IMR-90 (cell line): ENCODE measurements at regions not wholly inside any gene's neighbourhood (a gene's known extent, or its start where the extent isn't known, plus 50 kb on each side); places are given as distances from the start of the nearest gene placed in this dataset.

Source experiments
- ATAC-seq: fragments of 200-7000 bp; cut with Tn5 transposase; 2 replicates; pipeline ENCODE4 v1.9.1; 2020; ENCODE audit warnings: low read depth, mild to moderate bottlenecking, moderate library complexity
- BruUV-seq: library from RNA; stranded (reverse); fragments of 400-500 nt; replicated peaks from 2 replicates; lab custom pipeline; 2021; lab: Mats Ljungman, UMichigan
- CTCF ChIA-PET: fragments of 300-600 bp; formaldehyde crosslinking; extraction: SDS; loops from one replicate; lab custom pipeline; 2021; ENCODE audit warnings: antibody characterized with exemption; lab: Yijun Ruan, JAX
- POLR2A ChIA-PET: fragments of 300-600 bp; sonication (Branson Sonifier 250); formaldehyde crosslinking; loops from one replicate; lab custom pipeline; 2022; ENCODE audit warnings: antibody characterized with exemption; ENCODE audit not compliant: unreplicated experiment; lab: Charles Lee
- DNase-seq: peaks from one replicate; pipeline ENCODE4 v3.0.0; 2013
- H2AFZ ChIP-seq: replicated peaks from 2 replicates; pipeline ENCODE3; 2013; ENCODE audit warnings: low read length, mild to moderate bottlenecking; ENCODE audit not compliant: poor library complexity
- H2AK5ac ChIP-seq: 2 replicates; pipeline ENCODE4 v1.6.1; 2013; ENCODE audit warnings: low read depth, low read length, inconsistent platforms
- H2AK9ac ChIP-seq: replicated peaks from 2 replicates; pipeline ENCODE3; 2013; ENCODE audit warnings: mild to moderate bottlenecking, low read depth, low read length, moderate library complexity; ENCODE audit not compliant: poor library complexity
- H2BK120ac ChIP-seq: 2 replicates; pipeline ENCODE4 v1.6.1; 2013; ENCODE audit warnings: low read depth, low read length, inconsistent platforms
- H2BK15ac ChIP-seq: 3 replicates; pipeline ENCODE4 v1.6.1; 2013; ENCODE audit warnings: low read depth, low read length, inconsistent platforms
- H2BK20ac ChIP-seq: 2 replicates; pipeline ENCODE4 v1.6.1; 2013; ENCODE audit warnings: low read depth, mild to moderate bottlenecking, inconsistent platforms, low read length, moderate library complexity
- H2BK5ac ChIP-seq: 2 replicates; pipeline ENCODE4 v1.6.1; 2013; ENCODE audit warnings: mild to moderate bottlenecking, low read depth, low read length, inconsistent platforms; ENCODE audit not compliant: poor library complexity, severe bottlenecking
- H3K14ac ChIP-seq: replicated peaks from 2 replicates; pipeline ENCODE4 v1.6.1; 2013; ENCODE audit warnings: low read depth, low read length, inconsistent platforms
- H3K18ac ChIP-seq: 2 replicates; pipeline ENCODE4 v1.6.1; 2013; ENCODE audit warnings: low read depth, low read length, control low read depth
- H3K23ac ChIP-seq: 2 replicates; pipeline ENCODE4 v1.6.1; 2013; ENCODE audit warnings: low read depth, low read length, inconsistent platforms
- H3K27ac ChIP-seq: 2 replicates; pipeline ENCODE4 v1.5.1; 2013; ENCODE audit warnings: mild to moderate bottlenecking, control low read depth, low read length; ENCODE audit not compliant: insufficient read depth
- H3K27me3 ChIP-seq: 2 replicates; pipeline ENCODE4 v1.6.1; 2013; ENCODE audit warnings: low read length; ENCODE audit not compliant: control insufficient read depth, insufficient read depth
- H3K36me3 ChIP-seq: 2 replicates; pipeline ENCODE4 v1.6.1; 2013; ENCODE audit warnings: low read length, mixed read lengths; ENCODE audit not compliant: control insufficient read depth, insufficient read depth
- H3K4ac ChIP-seq: 2 replicates; pipeline ENCODE4 v1.6.1; 2013; ENCODE audit warnings: low read depth, low read length, inconsistent platforms
- H3K4me1 ChIP-seq: 2 replicates; pipeline ENCODE4 v1.6.1; 2013; ENCODE audit warnings: low read length, mixed read lengths; ENCODE audit not compliant: control insufficient read depth, insufficient read depth
- H3K4me2 ChIP-seq: 2 replicates; pipeline ENCODE4 v1.6.1; 2013; ENCODE audit warnings: low read depth, mild to moderate bottlenecking, control low read depth, low read length, moderate library complexity
- H3K4me3 ChIP-seq: 2 replicates; pipeline ENCODE4 v1.5.1; 2013; ENCODE audit warnings: low read depth, mild to moderate bottlenecking, control low read depth, low read length, moderate library complexity; ENCODE audit not compliant: insufficient read depth
- H3K56ac ChIP-seq: 2 replicates; pipeline ENCODE4 v1.6.1; 2013; ENCODE audit warnings: low read length, inconsistent platforms; ENCODE audit not compliant: insufficient read depth; ENCODE audit errors: extremely low read depth
- H3K79me1 ChIP-seq, 2 experiments: 2 replicates each; pipeline ENCODE4 v1.6.1; 2013; ENCODE audit warnings: low read length in 2 of 2, inconsistent platforms in 1 of 2, low read depth in 1 of 2
- H3K9ac ChIP-seq: 2 replicates; pipeline ENCODE4 v1.6.1; 2013; ENCODE audit warnings: low read depth, low read length, control low read depth
- H3K9me1 ChIP-seq: 2 replicates; pipeline ENCODE4 v1.6.1; 2013; ENCODE audit warnings: low read length, inconsistent platforms; ENCODE audit not compliant: insufficient read depth
- H3K9me3 ChIP-seq: 2 replicates; pipeline ENCODE4 v1.6.1; 2013; ENCODE audit warnings: low read length; ENCODE audit not compliant: control insufficient read depth, insufficient read depth
- H4K20me1 ChIP-seq: 2 replicates; pipeline ENCODE4 v1.6.1; 2013; ENCODE audit warnings: low read length, inconsistent platforms; ENCODE audit not compliant: insufficient read depth
- H4K5ac ChIP-seq: 2 replicates; pipeline ENCODE4 v1.6.1; 2013; ENCODE audit warnings: mild to moderate bottlenecking, low read depth, low read length, control low read depth
- H4K8ac ChIP-seq, 2 experiments: 2 replicates each; pipeline ENCODE4 v1.6.1; 2013; ENCODE audit warnings: low read depth in 2 of 2, low read length in 2 of 2, control low read depth in 1 of 2, inconsistent platforms in 1 of 2
- H4K91ac ChIP-seq: 2 replicates; pipeline ENCODE4 v1.6.1; 2013; ENCODE audit warnings: low read depth, low read length, inconsistent platforms; ENCODE audit not compliant: insufficient read depth
- BHLHE40 ChIP-seq: fragments of 150-350 bp; IDR thresholded peaks from 2 replicates; pipeline ENCODE4 v1.6.1; 2016; ENCODE audit warnings: mild to moderate bottlenecking, low read depth, low read length
- CEBPB ChIP-seq: IDR thresholded peaks from 2 replicates; pipeline ENCODE4 v1.6.1; 2012; ENCODE audit warnings: low read depth, low read length, improper control_type of control experiment
- CHD1 ChIP-seq: IDR thresholded peaks from 2 replicates; pipeline ENCODE4 v1.6.1; 2012; ENCODE audit warnings: low read depth, low read length, improper control_type of control experiment
- ELK1 ChIP-seq: fragments of 150-350 bp; IDR thresholded peaks from 2 replicates; pipeline ENCODE4 v1.6.1; 2016; ENCODE audit warnings: low read depth, mild to moderate bottlenecking, low read length, moderate library complexity, borderline replicate concordance
- FOS ChIP-seq: fragments of 150-350 bp; IDR thresholded peaks from 2 replicates; pipeline ENCODE4 v1.6.1; 2016; ENCODE audit warnings: low read depth, low read length
- MAFK ChIP-seq: IDR thresholded peaks from 2 replicates; pipeline ENCODE4 v1.6.1; 2012; ENCODE audit warnings: low read depth, low read length, improper control_type of control experiment
- MAZ ChIP-seq: IDR thresholded peaks from 2 replicates; pipeline ENCODE4 v1.6.1; 2012; ENCODE audit warnings: low read depth, mild to moderate bottlenecking, low read length, improper control_type of control experiment, moderate library complexity, borderline replicate concordance
- MXI1 ChIP-seq: IDR thresholded peaks from 2 replicates; pipeline ENCODE4 v1.6.1; 2012; ENCODE audit warnings: low read depth, mild to moderate bottlenecking, low read length, moderate library complexity, borderline replicate concordance
- NFE2L2 ChIP-seq: fragments of 150-350 bp; IDR thresholded peaks from 2 replicates; pipeline ENCODE4 v1.6.1; 2016; ENCODE audit warnings: low read depth, mild to moderate bottlenecking, low read length
- POLR2A ChIP-seq: IDR thresholded peaks from 2 replicates; pipeline ENCODE4 v1.6.1; 2012; ENCODE audit warnings: mild to moderate bottlenecking, low read depth, low read length
- RAD21 ChIP-seq: IDR thresholded peaks from 2 replicates; pipeline ENCODE4 v1.6.1; 2012; ENCODE audit warnings: low read length, improper control_type of control experiment
- RCOR1 ChIP-seq: IDR thresholded peaks from 2 replicates; pipeline ENCODE4 v1.6.1; 2012; ENCODE audit warnings: mild to moderate bottlenecking, low read length, improper control_type of control experiment; ENCODE audit not compliant: insufficient replicate concordance
- RFX5 ChIP-seq: IDR thresholded peaks from 2 replicates; pipeline ENCODE4 v1.8.0; 2012; ENCODE audit warnings: low read depth, mild to moderate bottlenecking, low read length, moderate library complexity
- SMC3 ChIP-seq: fragments of 150-350 bp; IDR thresholded peaks from 2 replicates; pipeline ENCODE4 v1.6.1; 2016; ENCODE audit warnings: low read depth, mild to moderate bottlenecking, antibody characterized with exemption, low read length, moderate library complexity
- USF2 ChIP-seq: fragments of 150-350 bp; IDR thresholded peaks from 2 replicates; pipeline ENCODE4 v1.6.1; 2017; ENCODE audit warnings: mild to moderate bottlenecking, antibody characterized with exemption, low read length, low read depth
- WGBS, 2 experiments: methylation state at CpG; one replicate each; pipeline versions ENCODE4 v1.1.5 to v1.1.7; 2013; ENCODE audit warnings: missing lambda C conversion rate in 2 of 2; ENCODE audit not compliant: insufficient read length in 1 of 2; ENCODE audit errors: extremely low coverage in 2 of 2; 5-methylcytosine and 5-hydroxymethylcytosine counted together
- dilution Hi-C: fragments of 300-500 bp; cut with HindIII; formaldehyde crosslinking; loops from one replicate; pipeline ENCODE4 v1.14.3; 2018; ENCODE audit warnings: low sequenced_read_pairs; ENCODE audit not compliant: unreplicated experiment
- in situ Hi-C: fragments of 300-500 bp; cut with MboI; formaldehyde crosslinking; loops from 3 replicates; pipeline ENCODE4 v1.14.3; 2019; ENCODE audit warnings: low sequenced_read_pairs, inconsistent platforms, mixed read lengths
- intact Hi-C: fragments of 100-400 bp; cut with micrococcal nuclease; formaldehyde crosslinking; loops from 2 replicates; pipeline ENCODE4 v1.10.0; 2022
- TF ChIP-seq, protein P1 (sequence below): conservative IDR thresholded peaks from 2 replicates; pipeline ENCODE4 v1.5.1; 2012; ENCODE audit warnings: mild to moderate bottlenecking, low read depth, low read length, improper control_type of control experiment

GRCh38 chr3:132983143-132983770 lies 54.9 kb upstream of the TMEM108 start:
- Histone ChIP-seq H2BK120ac (no peak overlapping the region), H3K56ac (no peak overlapping the region), H3K36me3 (no peaks in the 10 kb centered on the region), H3K9ac (no peak overlapping the region), H4K8ac (no peak overlapping the region), H3K18ac (no peak overlapping the region), H4K20me1 (no peaks in the 10 kb centered on the region), H3K79me1 (no peaks in the 10 kb centered on the region), H2AK9ac (no peak overlapping the region), H2BK15ac (no peak overlapping the region), H2BK20ac (no peak overlapping the region), H3K14ac (no peak overlapping the region), H3K4ac (no peak overlapping the region), H3K4me1 (no peaks in the 10 kb centered on the region), H4K5ac (no peak overlapping the region), H3K4me2 (no peak overlapping the region), H2AFZ (no peak overlapping the region), H2AK5ac (no peak overlapping the region), H3K27me3 (no peaks in the 10 kb centered on the region), H3K27ac (no peak overlapping the region), H3K23ac (no peak overlapping the region), H3K9me1 (no peaks in the 10 kb centered on the region), H3K4me3 (no peak overlapping the region), H4K91ac (no peak overlapping the region), H2BK5ac (no peak overlapping the region), H3K9me3 (no peaks in the 10 kb centered on the region)
- no peak for TF ChIP-seq MAFK
- TF ChIP-seq MAZ, result no peak
- no peak for TF ChIP-seq RFX5
- TF ChIP-seq RAD21, result no peak
- TF ChIP-seq CEBPB, result no peak
- no peak for TF ChIP-seq FOS
- TF ChIP-seq BHLHE40, result no peak
- TF ChIP-seq ELK1, result no peak
- no peak for TF ChIP-seq RCOR1
- no peak for TF ChIP-seq USF2
- TF ChIP-seq POLR2A, result no peak
- TF ChIP-seq NFE2L2, result no peak
- no peak for TF ChIP-seq MXI1
- no peak for TF ChIP-seq SMC3
- TF ChIP-seq, protein P1, sequence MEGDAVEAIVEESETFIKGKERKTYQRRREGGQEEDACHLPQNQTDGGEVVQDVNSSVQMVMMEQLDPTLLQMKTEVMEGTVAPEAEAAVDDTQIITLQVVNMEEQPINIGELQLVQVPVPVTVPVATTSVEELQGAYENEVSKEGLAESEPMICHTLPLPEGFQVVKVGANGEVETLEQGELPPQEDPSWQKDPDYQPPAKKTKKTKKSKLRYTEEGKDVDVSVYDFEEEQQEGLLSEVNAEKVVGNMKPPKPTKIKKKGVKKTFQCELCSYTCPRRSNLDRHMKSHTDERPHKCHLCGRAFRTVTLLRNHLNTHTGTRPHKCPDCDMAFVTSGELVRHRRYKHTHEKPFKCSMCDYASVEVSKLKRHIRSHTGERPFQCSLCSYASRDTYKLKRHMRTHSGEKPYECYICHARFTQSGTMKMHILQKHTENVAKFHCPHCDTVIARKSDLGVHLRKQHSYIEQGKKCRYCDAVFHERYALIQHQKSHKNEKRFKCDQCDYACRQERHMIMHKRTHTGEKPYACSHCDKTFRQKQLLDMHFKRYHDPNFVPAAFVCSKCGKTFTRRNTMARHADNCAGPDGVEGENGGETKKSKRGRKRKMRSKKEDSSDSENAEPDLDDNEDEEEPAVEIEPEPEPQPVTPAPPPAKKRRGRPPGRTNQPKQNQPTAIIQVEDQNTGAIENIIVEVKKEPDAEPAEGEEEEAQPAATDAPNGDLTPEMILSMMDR, result no peak
- no peak for TF ChIP-seq CHD1
- DNase-seq, result no peak
- in situ Hi-C loops (no loop called here), dilution Hi-C loops (no loop called here), intact Hi-C loops (no loop called here)
- ATAC-seq, result no peak
- CTCF ChIA-PET, result no interaction called here
- WGBS, 2 experiments, result no CpG with 5 or more reads among the region's 1 CpG
- no TSS peak for BruUV-seq
- POLR2A ChIA-PET, result no interaction called here
